ENCODE measurements at regions not wholly inside any gene's neighbourhood (a gene's known extent, or its start where the extent isn't known, plus 50 kb on each side); places are given as distances from the start of the nearest gene placed in this dataset.

DNA sequence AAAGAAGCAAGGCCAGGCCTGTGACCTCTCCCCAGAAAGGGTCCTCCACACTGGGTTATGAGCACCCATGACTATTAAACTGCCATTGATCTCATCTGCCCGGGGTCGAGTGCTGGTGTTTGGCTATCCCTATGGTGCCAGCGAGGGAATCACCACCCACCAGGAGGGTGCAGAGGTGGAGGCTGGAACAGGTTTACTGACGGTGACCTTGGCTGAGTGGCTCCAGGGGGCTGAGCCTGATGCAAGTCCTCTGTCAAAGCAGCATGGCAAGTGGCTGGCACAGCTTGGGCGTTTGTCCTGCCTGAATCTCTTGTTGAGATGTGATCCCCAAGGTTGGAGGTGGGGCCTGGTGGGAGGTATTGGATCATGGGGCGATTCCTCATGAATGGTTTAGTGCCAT is 196.4 kb upstream of the HDAC4 start:
- Histone ChIP-seq H3K36me3 (no peaks in the 10 kb centered on the region), H3K9me3 (no peaks in the 10 kb centered on the region), H3K4me1 (peaks cover 4% of the 10 kb centered on the region), H3K27ac (no peak overlapping the region), H3K4me3 (no peak overlapping the region), H3K27me3 (peaks cover 3% of the 10 kb centered on the region)
- TF ChIP-seq, protein P1, sequence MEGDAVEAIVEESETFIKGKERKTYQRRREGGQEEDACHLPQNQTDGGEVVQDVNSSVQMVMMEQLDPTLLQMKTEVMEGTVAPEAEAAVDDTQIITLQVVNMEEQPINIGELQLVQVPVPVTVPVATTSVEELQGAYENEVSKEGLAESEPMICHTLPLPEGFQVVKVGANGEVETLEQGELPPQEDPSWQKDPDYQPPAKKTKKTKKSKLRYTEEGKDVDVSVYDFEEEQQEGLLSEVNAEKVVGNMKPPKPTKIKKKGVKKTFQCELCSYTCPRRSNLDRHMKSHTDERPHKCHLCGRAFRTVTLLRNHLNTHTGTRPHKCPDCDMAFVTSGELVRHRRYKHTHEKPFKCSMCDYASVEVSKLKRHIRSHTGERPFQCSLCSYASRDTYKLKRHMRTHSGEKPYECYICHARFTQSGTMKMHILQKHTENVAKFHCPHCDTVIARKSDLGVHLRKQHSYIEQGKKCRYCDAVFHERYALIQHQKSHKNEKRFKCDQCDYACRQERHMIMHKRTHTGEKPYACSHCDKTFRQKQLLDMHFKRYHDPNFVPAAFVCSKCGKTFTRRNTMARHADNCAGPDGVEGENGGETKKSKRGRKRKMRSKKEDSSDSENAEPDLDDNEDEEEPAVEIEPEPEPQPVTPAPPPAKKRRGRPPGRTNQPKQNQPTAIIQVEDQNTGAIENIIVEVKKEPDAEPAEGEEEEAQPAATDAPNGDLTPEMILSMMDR (IDR thresholded peaks at IDR 0.05): no peak
- TF ChIP-seq EP300 (IDR thresholded peaks at IDR 0.05) (no peak), POLR2A (IDR thresholded peaks at IDR 0.05) (no peak), POLR2AphosphoS5 (IDR thresholded peaks at IDR 0.05) (no peak)
- peak; percentile 32 to 37 for DNase-seq (ENCODE audit: low spot score in 2 of 2)
- 95% methylated on average over 4 of the region's 6 CpGs for WGBS

DNA sequence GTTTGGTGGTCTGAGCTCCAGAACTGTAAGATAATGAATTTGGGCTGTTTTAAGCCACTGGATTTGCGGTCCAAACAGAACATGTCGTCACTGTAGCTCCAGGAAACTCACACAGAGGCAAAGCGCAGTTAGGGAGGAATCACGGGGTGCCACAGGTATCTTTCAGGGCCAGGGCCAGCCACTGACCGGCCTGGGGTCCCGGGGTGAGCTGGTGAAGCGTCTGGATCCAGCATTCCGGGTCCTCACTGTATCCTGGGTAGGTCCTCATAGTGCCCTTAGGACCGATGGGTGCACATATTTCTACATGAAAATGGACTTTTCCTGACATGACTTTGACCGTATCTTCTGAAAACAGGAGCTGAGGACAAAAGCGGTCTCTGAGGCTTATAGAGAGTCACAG is 196.0 kb upstream of the HDAC4 start:
- H3K27ac ChIP-seq: no peak overlapping the region
- peaks cover 3% of the 10 kb centered on the region for H3K4me1 ChIP-seq
- H3K9me3 ChIP-seq: no peaks in the 10 kb centered on the region
- peak in 1 of 2 donors; percentile 45 for DNase-seq (ENCODE audit: low spot score in 2 of 2)
- H3K36me3 ChIP-seq: no peaks in the 10 kb centered on the region
- H3K27me3 ChIP-seq: no peaks in the 10 kb centered on the region
- no peak overlapping the region for H3K4me3 ChIP-seq
- 87% methylated on average over 11 of the region's 11 CpGs for WGBS
- TF ChIP-seq, protein P1 (IDR thresholded peaks at IDR 0.05): no peak
- TF ChIP-seq EP300 (IDR thresholded peaks at IDR 0.05): no peak
- no peak for TF ChIP-seq POLR2AphosphoS5 (IDR thresholded peaks at IDR 0.05)

DNA sequence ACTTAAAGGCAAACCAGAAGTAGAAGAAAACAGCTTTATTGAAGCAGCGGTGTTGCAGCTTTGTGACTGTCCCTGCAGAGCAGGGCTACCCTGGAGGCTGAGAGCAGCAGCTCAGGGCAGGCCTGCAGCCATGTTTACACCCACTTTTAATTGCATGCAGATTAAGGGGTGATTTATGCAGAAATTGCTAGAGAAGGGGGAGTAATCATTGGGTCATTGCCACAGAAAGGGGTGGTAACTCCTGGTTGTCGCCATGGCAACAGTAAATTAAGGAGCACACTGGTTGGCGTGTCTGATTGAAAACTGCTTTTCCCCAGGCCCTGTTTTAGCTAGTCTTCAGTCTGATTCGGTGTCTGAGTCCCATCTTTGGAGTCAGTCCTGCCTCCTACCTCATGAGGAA is 195.4 kb upstream of the HDAC4 start:
- 61% methylated on average over 4 of the region's 4 CpGs for WGBS
- peak in 1 of 2 donors; percentile 48 for DNase-seq (ENCODE audit: low spot score in 2 of 2)
- TF ChIP-seq POLR2AphosphoS5 (IDR thresholded peaks at IDR 0.05) (no peak), POLR2A (IDR thresholded peaks at IDR 0.05) (no peak), EP300 (IDR thresholded peaks at IDR 0.05) (no peak)
- TF ChIP-seq, protein P1 (IDR thresholded peaks at IDR 0.05): no peak

GRCh38 chr2:239595726-239596125 is 194.9 kb upstream of the HDAC4 start:
- peak; percentile 48 for DNase-seq (ENCODE audit: low spot score in 2 of 2)
- Histone ChIP-seq H3K4me3 (no peak overlapping the region), H3K36me3 (no peaks in the 10 kb centered on the region), H3K27ac (no peak overlapping the region), H3K4me1 (peaks cover 3% of the 10 kb centered on the region), H3K27me3 (no peaks in the 10 kb centered on the region), H3K9me3 (no peaks in the 10 kb centered on the region)
- TF ChIP-seq EP300 (IDR thresholded peaks at IDR 0.05) (no peak), POLR2AphosphoS5 (IDR thresholded peaks at IDR 0.05) (no peak), POLR2A (IDR thresholded peaks at IDR 0.05) (no peak)
- TF ChIP-seq, protein P1 (IDR thresholded peaks at IDR 0.05): no peak
- WGBS: over 99% methylated on average over 7 of the region's 8 CpGs

More for the DNA sequence above, 195.4 kb upstream of the HDAC4 start:
- no peak overlapping the region for H3K27ac ChIP-seq
- H3K9me3 ChIP-seq: no peaks in the 10 kb centered on the region
- peaks cover 3% of the 10 kb centered on the region for H3K4me1 ChIP-seq
- H3K27me3 ChIP-seq: no peaks in the 10 kb centered on the region
- no peaks in the 10 kb centered on the region for H3K36me3 ChIP-seq
- no peak overlapping the region for H3K4me3 ChIP-seq

DNA sequence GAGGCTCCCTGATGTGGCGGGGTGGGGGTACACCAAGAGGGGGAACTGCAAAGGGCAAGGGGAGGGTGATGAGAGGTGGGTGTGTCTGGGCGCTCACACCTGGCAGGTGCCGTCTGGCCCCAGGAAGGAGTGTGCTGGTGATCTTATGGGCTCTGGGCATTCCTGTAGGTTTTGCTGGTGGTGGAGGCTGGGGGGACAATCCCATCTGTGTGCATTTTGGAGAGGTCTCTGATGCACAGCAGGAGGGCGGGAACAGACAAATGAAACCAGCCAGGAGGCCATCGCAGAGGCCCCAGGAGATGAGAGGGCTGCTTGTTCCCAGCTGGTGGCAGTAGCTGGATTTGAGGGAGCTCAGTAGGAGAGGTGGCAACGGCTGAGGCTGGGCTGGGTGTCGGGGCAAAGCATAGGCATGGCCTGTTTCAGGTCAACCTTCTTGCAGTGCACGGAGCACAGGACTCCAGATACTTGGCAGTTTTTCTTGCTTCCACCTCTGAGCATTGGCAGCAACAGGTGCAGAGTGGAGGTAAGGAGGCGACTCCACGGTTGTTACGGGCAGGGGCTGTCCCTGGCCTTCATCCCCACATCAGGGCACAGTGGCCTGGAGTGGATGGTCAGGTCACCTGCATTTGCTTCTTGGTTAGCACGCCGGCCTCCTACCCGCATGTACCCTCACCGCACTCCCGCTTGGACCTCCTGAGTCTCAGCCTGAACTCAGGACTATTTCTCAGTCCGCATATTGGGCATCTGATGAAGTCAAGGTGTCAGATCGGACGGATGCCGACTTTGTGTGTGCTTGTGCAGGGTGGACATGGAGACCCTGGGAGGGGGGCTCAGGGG is 194.2 kb upstream of the HDAC4 start:
- no peak overlapping the region for H3K27ac ChIP-seq
- TF ChIP-seq POLR2AphosphoS5 (IDR thresholded peaks at IDR 0.05): no peak
- H3K4me3 ChIP-seq: no peak overlapping the region
- no peaks in the 10 kb centered on the region for H3K27me3 ChIP-seq
- no peaks in the 10 kb centered on the region for H3K36me3 ChIP-seq
- WGBS: 94% methylated on average over 19 of the region's 20 CpGs
- no peaks in the 10 kb centered on the region for H3K9me3 ChIP-seq
- DNase-seq (ENCODE audit: low spot score in 2 of 2): peak; percentile 42 to 76
- peaks cover 3% of the 10 kb centered on the region for H3K4me1 ChIP-seq

All from suprapubic skin (tissue), 4 donors.